ENCODE measurements at regions not wholly inside any gene's neighbourhood (a gene's known extent, or its start where the extent isn't known, plus 50 kb on each side); places are given as distances from the start of the nearest gene placed in this dataset.
A peak's percentile ranks its signal among the peaks of the same experiment; 100 is the strongest.

GRCh38 chr1:188466539-188466938 is 1637.8 kb downstream of the PLA2G4A start:
- DNase-seq (ENCODE audit: insufficient read length, low spot score) (no peak), FAIRE-seq (peak; percentile 90)

GRCh38 chr1:188476606-188477005 is 1647.9 kb downstream of the PLA2G4A start:
- FAIRE-seq: no peak
- no peak for TF ChIP-seq CTCF (IDR thresholded peaks at IDR 0.05; ENCODE audit: insufficient read depth, missing control alignments)
- DNase-seq (ENCODE audit: insufficient read length, low spot score): no peak

More at GRCh38 chr1:188466539-188466938, 1637.8 kb downstream of the PLA2G4A start:
- TF ChIP-seq CTCF (IDR thresholded peaks at IDR 0.05; ENCODE audit: insufficient read depth, missing control alignments): no peak

- peak; percentile 2 for TF ChIP-seq CTCF (IDR thresholded peaks at IDR 0.05; ENCODE audit: insufficient read depth, missing control alignments)
- FAIRE-seq: peak; percentile 63
- DNase-seq (ENCODE audit: insufficient read length, low spot score): no peak
Observed at GRCh38 chr1:188489336-188490112, 1660.8 kb downstream of the PLA2G4A start.

- TF ChIP-seq CTCF (IDR thresholded peaks at IDR 0.05; ENCODE audit: insufficient read depth, missing control alignments): no peak
- FAIRE-seq: no peak
- no peak for DNase-seq (ENCODE audit: insufficient read length, low spot score)
Observed at GRCh38 chr1:188496506-188496905, 1667.8 kb downstream of the PLA2G4A start.

GRCh38 chr1:188497020-188497419 is 1668.3 kb downstream of the PLA2G4A start:
- FAIRE-seq: peak; percentile 48
- TF ChIP-seq CTCF (IDR thresholded peaks at IDR 0.05; ENCODE audit: insufficient read depth, missing control alignments): no peak

GRCh38 chr1:188499690-188500089 is 1670.9 kb downstream of the PLA2G4A start:
- FAIRE-seq (no peak), DNase-seq (ENCODE audit: insufficient read length, low spot score) (no peak)
- TF ChIP-seq CTCF (IDR thresholded peaks at IDR 0.05; ENCODE audit: insufficient read depth, missing control alignments): no peak

More at GRCh38 chr1:188497020-188497419, 1668.3 kb downstream of the PLA2G4A start:
- DNase-seq (ENCODE audit: insufficient read length, low spot score): no peak

GRCh38 chr1:188514917-188515316 is 1686.2 kb downstream of the PLA2G4A start:
- FAIRE-seq: peak; percentile 38

More at GRCh38 chr1:188514917-188515316, 1686.2 kb downstream of the PLA2G4A start:
- no peak for DNase-seq (ENCODE audit: insufficient read length, low spot score)
- no peak for TF ChIP-seq CTCF (IDR thresholded peaks at IDR 0.05; ENCODE audit: insufficient read depth, missing control alignments)

Data from D721Med (cell line).